CD14-positive monocyte (primary cell): ENCODE measurements at regions not wholly inside any gene's neighbourhood (a gene's known extent, or its start where the extent isn't known, plus 50 kb on each side); places are given as distances from the start of the nearest gene placed in this dataset.

Experiments
- DNase-seq, 3 donors: peaks; one replicate each; pipeline ENCODE4 v3.0.0-alpha.2; 2011 to 2022
- H2AFZ ChIP-seq: 2 replicates; pipeline ENCODE4 v1.6.0; 2012; ENCODE audit warnings: mild to moderate bottlenecking, low read depth, low read length, inconsistent platforms; ENCODE audit not compliant: insufficient read depth, poor library complexity, severe bottlenecking
- H3K27ac ChIP-seq, 2 donors: 1 replicate in 1 of 2; 2 replicates in 1 of 2; pipeline ENCODE4 v1.5.1; 2012 to 2013; ENCODE audit warnings: low read length in 2 of 2, control low read depth in 1 of 2, inconsistent platforms in 1 of 2, low read depth in 1 of 2, mild to moderate bottlenecking in 1 of 2
- H3K27me3 ChIP-seq, 2 donors: one replicate each; pipeline versions ENCODE4 v1.6.0 to v1.6.1; 2011 to 2013; ENCODE audit warnings: low read length in 2 of 2; ENCODE audit not compliant: control insufficient read depth in 2 of 2, insufficient read depth in 2 of 2
- H3K36me3 ChIP-seq, 2 donors: replicated peaks in 1 of 2; 1 replicate in 1 of 2; 2 replicates in 1 of 2; pipeline versions ENCODE4 v1.5.1 to v1.6.1; 2012 to 2013; ENCODE audit warnings: low read length in 2 of 2, control low read depth in 1 of 2, inconsistent platforms in 1 of 2, mild to moderate bottlenecking in 1 of 2; ENCODE audit not compliant: insufficient read depth in 2 of 2, control insufficient read depth in 1 of 2
- H3K4me1 ChIP-seq, 2 donors: 1 replicate in 1 of 2; 2 replicates in 1 of 2; pipeline versions ENCODE4 v1.5.1 to v1.6.1; 2012 to 2013; ENCODE audit warnings: low read length in 2 of 2, control low read depth in 1 of 2, inconsistent platforms in 1 of 2, mild to moderate bottlenecking in 1 of 2, moderate library complexity in 1 of 2; ENCODE audit not compliant: insufficient read depth in 2 of 2, control insufficient read depth in 1 of 2
- H3K4me2 ChIP-seq: replicated peaks from 2 replicates; pipeline ENCODE3; 2012; ENCODE audit warnings: low read length, moderate library complexity, mild to moderate bottlenecking; ENCODE audit not compliant: poor library complexity, severe bottlenecking; ENCODE audit errors: extremely low read depth
- H3K4me3 ChIP-seq, 3 experiments: fragments of 200-600 bp in 1 of 3; sonication (generic) in 1 of 3; replicated peaks in 1 of 3; 1 replicate in 2 of 3; 2 replicates in 1 of 3; pipeline ENCODE4 v1.5.1; 2011 to 2013; ENCODE audit warnings: low read length in 3 of 3, mild to moderate bottlenecking in 3 of 3, control low read depth in 2 of 3, low read depth in 2 of 3, inconsistent platforms in 1 of 3, moderate library complexity in 1 of 3
- H3K79me2 ChIP-seq: 2 replicates; pipeline ENCODE4 v1.6.0; 2012; ENCODE audit warnings: mild to moderate bottlenecking, control low read depth, inconsistent platforms, low read length, moderate library complexity; ENCODE audit not compliant: insufficient read depth
- H3K9ac ChIP-seq: 2 replicates; pipeline ENCODE4 v1.6.0; 2017; ENCODE audit warnings: low read length, mild to moderate bottlenecking; ENCODE audit not compliant: insufficient read depth, poor library complexity, severe bottlenecking
- H3K9me3 ChIP-seq, 2 donors: replicated peaks in 1 of 2; 1 replicate in 1 of 2; 2 replicates in 1 of 2; pipeline versions ENCODE4 v1.5.1 to v1.6.1; 2012 to 2013; ENCODE audit warnings: low read length in 2 of 2, control low read depth in 1 of 2; ENCODE audit not compliant: control insufficient read depth in 1 of 2, insufficient read depth in 1 of 2
- H4K20me1 ChIP-seq: 2 replicates; pipeline ENCODE4 v1.6.0; 2012; ENCODE audit warnings: mild to moderate bottlenecking, low read length, control low read depth, moderate library complexity; ENCODE audit not compliant: insufficient read depth
- H3K27ac Mint-ChIP-seq, 7 donors: one replicate each; pipeline ENCODE4 v1.8.0; 2020; ENCODE audit warnings: mild to moderate bottlenecking in 7 of 7, mixed read lengths in 7 of 7, moderate library complexity in 6 of 7, inconsistent platforms in 2 of 7
- H3K27me3 Mint-ChIP-seq, 3 donors: one replicate each; pipeline ENCODE4 v1.8.0; 2021 to 2022; ENCODE audit warnings: low read depth in 3 of 3, mild to moderate bottlenecking in 3 of 3, mixed read lengths in 3 of 3, moderate library complexity in 3 of 3, inconsistent platforms in 1 of 3
- H3K36me3 Mint-ChIP-seq, 2 donors: one replicate each; pipeline ENCODE4 v1.8.0; 2020; ENCODE audit warnings: mixed read lengths in 2 of 2, inconsistent platforms in 1 of 2, mild to moderate bottlenecking in 1 of 2
- H3K4me1 Mint-ChIP-seq: one replicate; pipeline ENCODE4 v1.8.0; 2020; ENCODE audit warnings: mild to moderate bottlenecking, mixed read lengths
- H3K4me3 Mint-ChIP-seq, 2 donors: one replicate each; pipeline ENCODE4 v1.8.0; 2020; ENCODE audit warnings: mild to moderate bottlenecking in 2 of 2, mixed read lengths in 2 of 2, moderate library complexity in 1 of 2
- H3K9me3 Mint-ChIP-seq, 7 donors: one replicate each; pipeline ENCODE4 v1.8.0; 2020 to 2022; ENCODE audit warnings: mixed read lengths in 7 of 7, mild to moderate bottlenecking in 6 of 7, moderate library complexity in 6 of 7, inconsistent platforms in 2 of 7
- CTCF ChIP-seq: fragments of 200-600 bp; IDR thresholded peaks from one replicate; pipeline ENCODE4 v1.8.0; 2022; ENCODE audit warnings: antibody characterized with exemption, mild to moderate bottlenecking
- WGBS: methylation state at CpG from one replicate; pipeline ENCODE4 v1.1.5; 2013; ENCODE audit warnings: missing lambda C conversion rate; ENCODE audit not compliant: insufficient coverage; 5-methylcytosine and 5-hydroxymethylcytosine counted together
- intact Hi-C, 2 donors: fragments of 100-400 bp; cut with micrococcal nuclease; formaldehyde crosslinking; loops; one replicate each; pipeline versions ENCODE4 v1.15.0 to v1.15.1; 2023

GRCh38 chr4:160082432-160083207 lies 979.7 kb downstream of the RAPGEF2 start:
- H3K36me3 Mint-ChIP-seq, result no peaks in the 10 kb centered on the region

GRCh38 chr4:160091631-160092030 lies 988.8 kb downstream of the RAPGEF2 start:
- Histone ChIP-seq H3K9me3 (peaks cover 0 to 15% of the 10 kb centered on the region in 2 donors), H2AFZ (no peak overlapping the region), H3K79me2 (no peaks in the 10 kb centered on the region), H3K27me3 (no peaks in the 10 kb centered on the region), H3K4me3 (no peak overlapping the region), H3K4me1 (no peaks in the 10 kb centered on the region), H3K4me2 (no peak overlapping the region), H3K9ac (no peak overlapping the region), H3K27ac (no peak overlapping the region), H3K36me3 (no peaks in the 10 kb centered on the region), H4K20me1 (no peaks in the 10 kb centered on the region)
- Mint-ChIP-seq H3K27me3 (no peaks in the 10 kb centered on the region), H3K9me3 (peaks cover 0 to 10% (median 3%) of the 10 kb centered on the region in 7 donors), H3K27ac (no peak overlapping the region), H3K4me1 (no peaks in the 10 kb centered on the region), H3K36me3 (no peaks in the 10 kb centered on the region), H3K4me3 (no peak overlapping the region)
- no CpG with 5 or more reads among the region's 3 CpGs for WGBS
- no peak for TF ChIP-seq CTCF
- intact Hi-C loops, result no loop called here
- DNase-seq, result no peak

More at GRCh38 chr4:160082432-160083207, 979.7 kb downstream of the RAPGEF2 start:
- WGBS, result no CpG with 5 or more reads among the region's 2 CpGs
- no peak overlapping the region for H3K9ac ChIP-seq
- no peak overlapping the region for H3K4me3 ChIP-seq
- no peak overlapping the region for H3K4me2 ChIP-seq
- peaks cover 9 to 14% of the 10 kb centered on the region in 2 donors for H3K9me3 ChIP-seq
- intact Hi-C loops, result no loop called here
- no peak overlapping the region for H2AFZ ChIP-seq
- TF ChIP-seq CTCF, result no peak
- no peaks in the 10 kb centered on the region for H3K27me3 ChIP-seq
- no peaks in the 10 kb centered on the region for H3K4me1 Mint-ChIP-seq
- no peaks in the 10 kb centered on the region for H3K79me2 ChIP-seq
- DNase-seq, result no peak
- H3K4me1 ChIP-seq, result no peaks in the 10 kb centered on the region
- H3K36me3 ChIP-seq, result no peaks in the 10 kb centered on the region
- H3K9me3 Mint-ChIP-seq, result peaks cover 0 to 21% (median 3%) of the 10 kb centered on the region in 7 donors
- H3K4me3 Mint-ChIP-seq, result no peak overlapping the region
- no peaks in the 10 kb centered on the region for H3K27me3 Mint-ChIP-seq
- H4K20me1 ChIP-seq, result no peaks in the 10 kb centered on the region
- H3K27ac ChIP-seq, result no peak overlapping the region
- no peak overlapping the region for H3K27ac Mint-ChIP-seq
